GM20000 (cell line): ENCODE measurements at regions not wholly inside any gene's neighbourhood (a gene's known extent, or its start where the extent isn't known, plus 50 kb on each side); places are given as distances from the start of the nearest gene placed in this dataset.

Source experiments
- DNase-seq: peaks from one replicate; pipeline ENCODE4 v3.0.0; 2012; ENCODE audit warnings: low spot score
- TF ChIP-seq, protein P1 (sequence below): IDR thresholded peaks from 2 replicates; pipeline ENCODE4 v1.5.1; 2012; ENCODE audit warnings: mild to moderate bottlenecking, control low read depth; ENCODE audit errors: extremely low read depth, missing control alignments

DNA sequence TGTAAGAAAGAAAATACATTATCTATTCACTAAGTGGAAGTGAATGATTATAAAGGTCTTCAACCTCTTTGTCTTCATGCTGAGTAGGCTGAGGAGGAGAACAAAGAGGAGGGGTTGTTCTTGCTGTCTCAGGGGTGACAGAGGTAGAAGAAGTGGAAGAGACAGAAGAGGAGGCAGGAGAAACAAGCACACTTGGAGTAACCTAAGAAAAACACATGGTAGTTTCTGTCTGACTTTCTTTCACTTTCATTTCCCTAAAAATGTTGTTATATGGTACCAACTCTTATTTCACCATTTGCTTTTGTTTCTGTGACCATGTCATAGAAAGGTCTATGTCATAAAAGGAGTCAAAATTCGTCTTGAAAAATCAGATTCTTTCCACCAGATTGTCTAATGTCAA lies 696.6 kb upstream of the BRINP3 start:
- DNase-seq, result peak; percentile 47
- TF ChIP-seq, protein P1, sequence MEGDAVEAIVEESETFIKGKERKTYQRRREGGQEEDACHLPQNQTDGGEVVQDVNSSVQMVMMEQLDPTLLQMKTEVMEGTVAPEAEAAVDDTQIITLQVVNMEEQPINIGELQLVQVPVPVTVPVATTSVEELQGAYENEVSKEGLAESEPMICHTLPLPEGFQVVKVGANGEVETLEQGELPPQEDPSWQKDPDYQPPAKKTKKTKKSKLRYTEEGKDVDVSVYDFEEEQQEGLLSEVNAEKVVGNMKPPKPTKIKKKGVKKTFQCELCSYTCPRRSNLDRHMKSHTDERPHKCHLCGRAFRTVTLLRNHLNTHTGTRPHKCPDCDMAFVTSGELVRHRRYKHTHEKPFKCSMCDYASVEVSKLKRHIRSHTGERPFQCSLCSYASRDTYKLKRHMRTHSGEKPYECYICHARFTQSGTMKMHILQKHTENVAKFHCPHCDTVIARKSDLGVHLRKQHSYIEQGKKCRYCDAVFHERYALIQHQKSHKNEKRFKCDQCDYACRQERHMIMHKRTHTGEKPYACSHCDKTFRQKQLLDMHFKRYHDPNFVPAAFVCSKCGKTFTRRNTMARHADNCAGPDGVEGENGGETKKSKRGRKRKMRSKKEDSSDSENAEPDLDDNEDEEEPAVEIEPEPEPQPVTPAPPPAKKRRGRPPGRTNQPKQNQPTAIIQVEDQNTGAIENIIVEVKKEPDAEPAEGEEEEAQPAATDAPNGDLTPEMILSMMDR, result no peak

DNA sequence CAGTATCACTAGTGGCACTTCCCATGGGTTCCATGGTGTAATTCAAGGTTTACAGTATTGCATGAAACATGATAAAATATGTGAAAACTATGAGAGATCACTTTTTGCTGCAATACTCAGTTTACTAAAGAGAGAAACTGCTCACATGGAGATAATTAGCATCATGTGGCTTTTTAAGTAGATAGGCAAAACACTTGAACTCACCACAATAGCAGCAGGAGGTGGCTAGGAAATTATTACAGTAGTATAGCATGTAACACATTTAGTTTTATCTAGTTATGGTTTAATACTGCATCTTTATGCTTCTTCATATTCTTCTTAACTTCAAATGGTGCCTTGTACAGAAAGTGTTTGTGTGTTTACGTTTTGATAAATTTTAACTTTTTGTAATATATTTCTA lies 698.5 kb upstream of the BRINP3 start:
- TF ChIP-seq, protein P1, result no peak
- DNase-seq, result no peak

DNA sequence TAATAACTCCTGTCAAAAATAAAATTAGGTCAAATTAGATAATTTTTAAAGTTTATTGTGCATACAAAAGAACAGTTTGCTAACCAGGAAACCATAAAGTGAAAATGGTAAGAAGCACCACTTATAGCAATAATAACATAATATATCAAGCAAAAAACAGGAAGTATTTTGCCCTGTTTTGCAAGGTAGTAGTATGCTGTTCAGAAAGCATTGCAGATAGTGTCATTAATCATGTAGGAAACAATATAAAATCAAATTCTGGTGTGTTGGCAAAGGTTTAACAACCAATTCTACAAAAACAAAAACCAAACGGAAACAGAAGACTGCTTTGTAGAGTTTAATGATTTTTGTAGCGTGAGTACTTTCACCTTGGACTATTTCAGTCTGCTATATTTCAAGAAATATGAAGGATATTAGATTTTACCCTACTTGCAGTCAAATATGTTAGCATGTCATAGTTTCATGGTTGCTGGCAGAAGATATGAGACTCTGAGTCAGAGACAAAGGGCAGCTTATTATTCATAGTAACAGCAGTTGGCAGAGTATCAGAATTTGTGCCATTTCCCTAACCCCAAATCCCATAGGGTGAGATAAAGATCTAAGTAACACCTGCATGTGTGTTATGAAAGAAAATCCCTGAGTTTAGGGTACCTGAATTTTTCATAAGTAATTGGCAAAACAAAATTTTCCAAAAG lies 729.0 kb upstream of the BRINP3 start:
- TF ChIP-seq, protein P1, result no peak
- no peak for DNase-seq

- TF ChIP-seq, protein P1, result no peak
- no peak for DNase-seq
Observed at GRCh38 chr1:191222206-191222605, 744.5 kb upstream of the BRINP3 start.

- DNase-seq, result no peak
- TF ChIP-seq, protein P1, result no peak
Observed at GRCh38 chr1:191240925-191241324, 763.3 kb upstream of the BRINP3 start.

DNA sequence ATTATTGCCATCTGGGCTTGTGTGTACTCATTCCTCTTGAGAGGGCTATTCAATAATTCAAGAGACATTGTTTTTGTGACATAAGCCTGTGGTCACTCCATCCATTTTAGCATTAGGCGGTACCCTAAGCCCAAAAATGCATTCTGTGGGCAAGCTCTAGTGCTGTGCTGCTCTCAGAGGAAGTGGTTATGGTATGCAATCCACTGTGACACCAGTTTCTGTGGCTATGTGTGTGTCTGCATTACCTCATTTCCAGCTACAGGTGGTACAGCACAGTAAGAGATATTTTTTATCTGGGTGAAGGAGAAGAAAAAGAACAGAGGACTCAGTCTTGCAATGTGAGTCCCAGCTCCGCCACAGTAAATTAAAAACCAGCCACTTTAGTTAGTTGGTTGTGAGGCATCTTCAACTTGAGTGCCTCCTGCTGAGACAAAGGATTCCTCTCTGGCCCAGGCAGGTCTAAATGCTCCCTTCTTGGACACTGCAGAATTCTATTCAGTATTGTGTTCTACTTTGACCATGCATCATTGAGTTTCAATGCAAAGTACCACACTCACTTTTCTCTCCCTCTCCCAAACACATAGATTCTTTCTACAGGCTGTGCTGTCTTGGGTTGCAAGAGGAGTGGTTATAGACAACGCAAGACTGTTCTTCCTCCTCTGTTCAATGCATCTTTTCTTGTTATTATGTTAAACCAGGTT lies 777.8 kb upstream of the BRINP3 start:
- TF ChIP-seq, protein P1, result no peak
- no peak for DNase-seq

DNA sequence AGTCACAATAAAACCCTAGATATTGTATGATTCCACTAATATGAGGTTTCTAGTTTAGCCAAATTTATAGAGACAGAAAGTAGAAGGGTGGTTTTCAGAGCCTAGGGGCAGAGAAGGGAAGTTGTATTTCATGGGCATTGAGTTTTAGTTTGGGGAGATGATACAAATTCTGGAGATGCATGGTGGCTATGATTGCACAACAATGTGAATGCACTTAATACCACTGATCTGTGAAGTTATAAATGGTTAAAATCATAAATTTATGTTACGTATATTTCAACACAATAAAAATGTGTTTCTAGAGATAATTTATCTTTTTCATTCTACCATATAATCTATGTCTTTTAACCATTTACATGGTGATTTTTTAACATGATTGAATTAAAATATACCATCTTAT lies 779.3 kb upstream of the BRINP3 start:
- no peak for DNase-seq
- TF ChIP-seq, protein P1, result no peak
